Neural progenitor cell (in vitro differentiated cells): ENCODE measurements at regions not wholly inside any gene's neighbourhood (a gene's known extent, or its start where the extent isn't known, plus 50 kb on each side); places are given as distances from the start of the nearest gene placed in this dataset.
"Not testable (repeated sequence)": the region's sequence is repeated elsewhere in the genome, so short reads cannot be mapped to it uniquely, and the experiment has no call there.

ENCODE experiments used
- DNase-seq: peaks from one replicate; pipeline ENCODE4 v3.0.0-alpha.2; 2016; ENCODE audit warnings: low spot score
- H2AFZ ChIP-seq: fragments of 200-600 bp; sonication (generic); replicated peaks from 2 replicates; pipeline ENCODE4 v1.6.1; 2016; ENCODE audit warnings: antibody characterized with exemption
- H3F3A ChIP-seq: fragments of 200-600 bp; sonication (generic); 2 replicates; pipeline ENCODE4 v1.6.1; 2016; ENCODE audit warnings: antibody characterized with exemption, low read depth
- H3K27ac ChIP-seq: fragments of 200-600 bp; sonication (generic); 2 replicates; pipeline ENCODE4 v1.5.1; 2016; ENCODE audit warnings: mild to moderate bottlenecking
- H3K27me3 ChIP-seq: fragments of 200-600 bp; sonication (generic); 2 replicates; pipeline ENCODE4 v1.6.1; 2016; ENCODE audit warnings: mild to moderate bottlenecking, moderate library complexity
- H3K36me3 ChIP-seq: fragments of 200-600 bp; sonication (generic); 2 replicates; pipeline ENCODE4 v1.5.1; 2016
- H3K4me1 ChIP-seq: fragments of 200-600 bp; sonication (generic); 2 replicates; pipeline ENCODE4 v1.6.1; 2016; ENCODE audit warnings: mixed run types
- H3K4me2 ChIP-seq: fragments of 200-600 bp; sonication (generic); 2 replicates; pipeline ENCODE4 v1.6.1; 2016
- H3K4me3 ChIP-seq: fragments of 200-600 bp; sonication (generic); 2 replicates; pipeline ENCODE4 v1.5.1; 2016
- H3K79me2 ChIP-seq: fragments of 200-600 bp; sonication (generic); 2 replicates; pipeline ENCODE4 v1.6.1; 2016; ENCODE audit warnings: low read depth
- H3K9ac ChIP-seq: fragments of 200-600 bp; sonication (generic); 2 replicates; pipeline ENCODE4 v1.6.1; 2016
- H3K9me3 ChIP-seq: fragments of 200-600 bp; sonication (generic); 2 replicates; pipeline ENCODE4 v1.5.1; 2016; ENCODE audit warnings: low read depth
- H4K20me1 ChIP-seq: fragments of 200-600 bp; sonication (generic); 2 replicates; pipeline ENCODE4 v1.6.1; 2016; ENCODE audit warnings: low read depth
- H3K27ac Mint-ChIP-seq: 3 replicates; pipeline ENCODE4 v1.8.0; 2021; ENCODE audit warnings: mixed read lengths
- H3K27me3 Mint-ChIP-seq: 2 replicates; pipeline ENCODE4 v1.8.0; 2022; ENCODE audit warnings: low read depth, mild to moderate bottlenecking, inconsistent platforms, moderate library complexity, mixed read lengths; ENCODE audit not compliant: insufficient read depth
- H3K36me3 Mint-ChIP-seq: 3 replicates; pipeline ENCODE4 v1.8.0; 2021; ENCODE audit warnings: mixed read lengths
- H3K4me1 Mint-ChIP-seq: 3 replicates; pipeline ENCODE4 v1.8.0; 2021; ENCODE audit warnings: mixed read lengths
- H3K4me3 Mint-ChIP-seq: 3 replicates; pipeline ENCODE4 v1.8.0; 2021; ENCODE audit warnings: mild to moderate bottlenecking, moderate library complexity, mixed read lengths
- H3K9me3 Mint-ChIP-seq: 3 replicates; pipeline ENCODE4 v1.8.0; 2020; ENCODE audit warnings: mixed read lengths
- CTCF ChIP-seq: fragments of 200-600 bp; sonication (generic); IDR thresholded peaks from 2 replicates; pipeline ENCODE4 v1.5.1; 2017; ENCODE audit warnings: antibody characterized with exemption, mild to moderate bottlenecking
- EZH2 ChIP-seq: fragments of 200-600 bp; sonication (generic); IDR thresholded peaks from 2 replicates; pipeline ENCODE4 v1.6.1; 2017; ENCODE audit warnings: antibody characterized with exemption, mild to moderate bottlenecking, moderate library complexity
- EZH2phosphoT487 ChIP-seq: fragments of 200-600 bp; sonication (generic); IDR thresholded peaks from 2 replicates; pipeline ENCODE4 v1.6.1; 2017; ENCODE audit warnings: antibody characterized with exemption

GRCh38 chr15:22209086-22209485, 128.8 kb downstream of the OR4M2 start:
- not testable (repeated sequence) for H3F3A ChIP-seq, H3K4me3 ChIP-seq, DNase-seq, H4K20me1 ChIP-seq, H3K4me3 Mint-ChIP-seq, H3K36me3 Mint-ChIP-seq, H2AFZ ChIP-seq, H3K4me2 ChIP-seq, H3K9me3 Mint-ChIP-seq, H3K27ac ChIP-seq, H3K27ac Mint-ChIP-seq, H3K36me3 ChIP-seq, H3K79me2 ChIP-seq, H3K27me3 Mint-ChIP-seq, H3K27me3 ChIP-seq, H3K9ac ChIP-seq, H3K4me1 Mint-ChIP-seq, H3K9me3 ChIP-seq, H3K4me1 ChIP-seq

GRCh38 chr15:22222596-22222995, 142.3 kb downstream of the OR4M2 start:
- not testable (repeated sequence) for DNase-seq, H4K20me1 ChIP-seq, H3K27ac ChIP-seq, H3K36me3 ChIP-seq, H2AFZ ChIP-seq, H3K79me2 ChIP-seq, H3K27me3 ChIP-seq, H3K36me3 Mint-ChIP-seq, H3K4me1 ChIP-seq, H3K4me3 Mint-ChIP-seq, H3K4me3 ChIP-seq, H3K4me1 Mint-ChIP-seq, H3K27ac Mint-ChIP-seq, H3F3A ChIP-seq, H3K4me2 ChIP-seq, H3K9ac ChIP-seq
- Mint-ChIP-seq H3K27me3 (peaks cover 26% of the 10 kb centered on the region), H3K9me3 (peaks cover 60% of the 10 kb centered on the region)
- peaks cover 35% of the 10 kb centered on the region for H3K9me3 ChIP-seq

- no peak overlapping the region for H2AFZ ChIP-seq
- H3K4me2 ChIP-seq, result no peak overlapping the region
- no peaks in the 10 kb centered on the region for H4K20me1 ChIP-seq
- no peak overlapping the region for H3K27ac ChIP-seq
- no peak overlapping the region for H3K4me3 Mint-ChIP-seq
- no peak for DNase-seq
- no peaks in the 10 kb centered on the region for H3K79me2 ChIP-seq
- no peaks in the 10 kb centered on the region for H3K4me1 ChIP-seq
- no peak overlapping the region for H3K4me3 ChIP-seq
- H3K36me3 ChIP-seq, result no peaks in the 10 kb centered on the region
- no peaks in the 10 kb centered on the region for H3K4me1 Mint-ChIP-seq
- peaks cover 76% of the 10 kb centered on the region for H3K9me3 Mint-ChIP-seq
- peaks cover 50% of the 10 kb centered on the region for H3K9me3 ChIP-seq
- TF ChIP-seq CTCF (no peak), EZH2phosphoT487 (no peak), EZH2 (no peak)
- no peaks in the 10 kb centered on the region for H3K27me3 ChIP-seq
- peaks cover 8% of the 10 kb centered on the region for H3K36me3 Mint-ChIP-seq
- H3F3A ChIP-seq, result no peaks in the 10 kb centered on the region
- H3K27ac Mint-ChIP-seq, result no peak overlapping the region
- H3K9ac ChIP-seq, result no peak overlapping the region
- H3K27me3 Mint-ChIP-seq, result peaks cover 28% of the 10 kb centered on the region
These were observed 143.9 kb downstream of the OR4M2 start for GRCh38 chr15:22224241-22224671.

GRCh38 chr15:22224961-22225360, 144.6 kb downstream of the OR4M2 start:
- peaks cover 28% of the 10 kb centered on the region for H3K27me3 Mint-ChIP-seq
- DNase-seq, H3K4me3 ChIP-seq, H3K4me1 Mint-ChIP-seq, H3K4me1 ChIP-seq, H3K27ac Mint-ChIP-seq, H3K9ac ChIP-seq, H3F3A ChIP-seq, H3K36me3 ChIP-seq, H3K27me3 ChIP-seq, H2AFZ ChIP-seq, H3K79me2 ChIP-seq, H3K4me2 ChIP-seq, H3K4me3 Mint-ChIP-seq, H3K36me3 Mint-ChIP-seq, H3K27ac ChIP-seq, H4K20me1 ChIP-seq: not testable (repeated sequence)
- H3K9me3 Mint-ChIP-seq, result peaks cover 83% of the 10 kb centered on the region
- H3K9me3 ChIP-seq, result peaks cover 54% of the 10 kb centered on the region

GRCh38 chr15:22226034-22226790, 145.9 kb downstream of the OR4M2 start:
- Histone ChIP-seq H3K4me3 (no peak overlapping the region), H3K79me2 (no peaks in the 10 kb centered on the region), H3K4me1 (no peaks in the 10 kb centered on the region), H3K27ac (no peak overlapping the region), H3K36me3 (no peaks in the 10 kb centered on the region), H3K9ac (no peak overlapping the region), H2AFZ (no peak overlapping the region), H3K9me3 (peaks cover 67% of the 10 kb centered on the region), H3K27me3 (no peaks in the 10 kb centered on the region), H3K4me2 (no peak overlapping the region), H4K20me1 (no peaks in the 10 kb centered on the region), H3F3A (no peaks in the 10 kb centered on the region)
- Mint-ChIP-seq H3K36me3 (peaks cover 8% of the 10 kb centered on the region), H3K27ac (no peak overlapping the region), H3K27me3 (peaks cover 28% of the 10 kb centered on the region), H3K4me1 (no peaks in the 10 kb centered on the region), H3K9me3 (peaks cover 91% of the 10 kb centered on the region), H3K4me3 (no peak overlapping the region)
- no peak for DNase-seq
- TF ChIP-seq CTCF, result no peak
- no peak for TF ChIP-seq EZH2phosphoT487
- TF ChIP-seq EZH2, result no peak
